Peyer's patch (tissue), 4 donors: ENCODE measurements at regions not wholly inside any gene's neighbourhood (a gene's known extent, or its start where the extent isn't known, plus 50 kb on each side); places are given as distances from the start of the nearest gene placed in this dataset.

Experiments
- DNase-seq, 3 donors: peaks; one replicate each; pipeline ENCODE4 v3.0.0-alpha.2; 2017 to 2019
- H3K27ac ChIP-seq, 4 donors: fragments of 200-600 bp; sonication (generic); one replicate each; pipeline ENCODE4 v1.5.1; 2016 to 2019
- H3K27me3 ChIP-seq, 2 donors: fragments of 200-600 bp; sonication (generic); one replicate each; pipeline ENCODE4 v1.5.1; 2019
- H3K36me3 ChIP-seq, 3 donors: fragments of 200-600 bp; sonication (generic); one replicate each; pipeline ENCODE4 v1.5.1; 2016 to 2019
- H3K4me1 ChIP-seq, 4 donors: fragments of 200-600 bp; sonication (generic); one replicate each; pipeline ENCODE4 v1.5.1; 2016 to 2019
- H3K4me3 ChIP-seq, 4 donors: fragments of 200-600 bp; sonication (generic); 1 replicate in 3 of 4; 2 replicates in 1 of 4; pipeline ENCODE4 v1.5.1; 2016 to 2019; ENCODE audit warnings: mild to moderate bottlenecking in 1 of 4
- H3K9me3 ChIP-seq, 4 donors: fragments of 200-600 bp; sonication (generic); one replicate each; pipeline ENCODE4 v1.5.1; 2016 to 2019; ENCODE audit warnings: mild to moderate bottlenecking in 1 of 4
- CTCF ChIP-seq, 6 experiments: fragments of 450-650 bp in 4 of 6; fragments of 200-600 bp in 2 of 6; sonication (generic) in 1 of 6; IDR thresholded peaks; one replicate each; pipeline ENCODE4 v1.5.1; 2017 to 2019; ENCODE audit warnings: antibody characterized with exemption in 6 of 6, mild to moderate bottlenecking in 3 of 6, moderate library complexity in 1 of 6
- POLR2A ChIP-seq, 2 donors: fragments of 450-650 bp; IDR thresholded peaks; one replicate each; pipeline ENCODE4 v1.5.1; 2017; ENCODE audit warnings: antibody characterized with exemption in 2 of 2, mild to moderate bottlenecking in 2 of 2, moderate library complexity in 2 of 2

- Histone ChIP-seq H3K9me3 (no peaks in the 10 kb centered on the region), H3K36me3 (no peaks in the 10 kb centered on the region), H3K4me3 (no peak overlapping the region), H3K27me3 (no peaks in the 10 kb centered on the region), H3K27ac (no peak overlapping the region), H3K4me1 (peaks cover 0 to under 1% (median 0%) of the 10 kb centered on the region in 4 donors)
- no peak for DNase-seq
- no peak for TF ChIP-seq CTCF (IDR thresholded peaks at IDR 0.05)
- no peak for TF ChIP-seq POLR2A (IDR thresholded peaks at IDR 0.05)
Measured at GRCh38 chr4:138892483-138893407, 122.8 kb upstream of the NOCT start.

GRCh38 chr4:138891631-138892031 is 124.0 kb upstream of the NOCT start:
- no peak for TF ChIP-seq POLR2A (IDR thresholded peaks at IDR 0.05)
- no peak for TF ChIP-seq CTCF (IDR thresholded peaks at IDR 0.05)
- no peak for DNase-seq
- Histone ChIP-seq H3K4me1 (no peaks in the 10 kb centered on the region), H3K9me3 (no peaks in the 10 kb centered on the region), H3K27me3 (no peaks in the 10 kb centered on the region), H3K36me3 (no peaks in the 10 kb centered on the region), H3K4me3 (no peak overlapping the region), H3K27ac (no peak overlapping the region)

- no peak overlapping the region for H3K4me3 ChIP-seq
- no peaks in the 10 kb centered on the region for H3K27me3 ChIP-seq
- no peaks in the 10 kb centered on the region for H3K4me1 ChIP-seq
- no peaks in the 10 kb centered on the region for H3K9me3 ChIP-seq
- TF ChIP-seq POLR2A (IDR thresholded peaks at IDR 0.05) (no peak), CTCF (IDR thresholded peaks at IDR 0.05) (no peak)
- DNase-seq, result no peak
- H3K36me3 ChIP-seq, result no peaks in the 10 kb centered on the region
- no peak overlapping the region for H3K27ac ChIP-seq
Measured at GRCh38 chr4:138890891-138891570, 124.5 kb upstream of the NOCT start.

- H3K9me3 ChIP-seq, result no peaks in the 10 kb centered on the region
Measured at GRCh38 chr4:138889216-138889615, 126.4 kb upstream of the NOCT start.

GRCh38 chr4:138887741-138888140 is 127.8 kb upstream of the NOCT start:
- Histone ChIP-seq H3K4me3 (no peak overlapping the region), H3K36me3 (no peaks in the 10 kb centered on the region), H3K4me1 (no peaks in the 10 kb centered on the region), H3K9me3 (no peaks in the 10 kb centered on the region), H3K27me3 (no peaks in the 10 kb centered on the region), H3K27ac (no peak overlapping the region)
- TF ChIP-seq POLR2A (IDR thresholded peaks at IDR 0.05) (no peak), CTCF (IDR thresholded peaks at IDR 0.05) (no peak)
- no peak for DNase-seq

More at GRCh38 chr4:138889216-138889615, 126.4 kb upstream of the NOCT start:
- DNase-seq, result no peak
- TF ChIP-seq POLR2A (IDR thresholded peaks at IDR 0.05) (no peak), CTCF (IDR thresholded peaks at IDR 0.05) (no peak)
- Histone ChIP-seq H3K27me3 (no peaks in the 10 kb centered on the region), H3K27ac (no peak overlapping the region), H3K36me3 (no peaks in the 10 kb centered on the region), H3K4me3 (no peak overlapping the region), H3K4me1 (no peaks in the 10 kb centered on the region)
